Activated CD8-positive, alpha-beta memory T cell treated with anti-CD3 and anti-CD28 coated beads, Interleukin-2, amount 50 U/mL, for 24 hours (primary cell): ENCODE measurements at regions not wholly inside any gene's neighbourhood (a gene's known extent, or its start where the extent isn't known, plus 50 kb on each side); places are given as distances from the start of the nearest gene placed in this dataset.

ENCODE experiments used
- DNase-seq: peaks from one replicate; pipeline ENCODE4 v3.0.0-alpha.2; 2020; ENCODE audit errors: extremely low read depth

DNA sequence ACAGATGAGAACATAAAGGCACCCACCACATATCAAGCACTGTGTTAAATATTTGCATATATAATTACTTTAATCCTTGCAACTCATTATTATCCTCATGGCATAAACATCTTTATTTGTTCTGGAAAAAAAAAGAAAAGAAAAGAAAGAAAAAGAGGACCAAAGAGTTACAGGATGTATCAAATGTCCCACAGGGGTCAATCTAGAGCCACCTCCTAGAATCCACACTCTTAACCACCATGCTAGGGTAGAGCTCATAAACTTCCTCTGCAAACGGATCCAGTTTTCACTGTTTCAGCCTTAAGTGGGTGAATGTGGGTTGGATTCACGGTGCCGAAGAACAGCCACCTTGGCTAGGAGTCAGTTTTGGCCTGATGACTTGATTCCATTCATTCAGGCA lies 171.1 kb upstream of the PPARGC1A start:
- no peak for DNase-seq

DNA sequence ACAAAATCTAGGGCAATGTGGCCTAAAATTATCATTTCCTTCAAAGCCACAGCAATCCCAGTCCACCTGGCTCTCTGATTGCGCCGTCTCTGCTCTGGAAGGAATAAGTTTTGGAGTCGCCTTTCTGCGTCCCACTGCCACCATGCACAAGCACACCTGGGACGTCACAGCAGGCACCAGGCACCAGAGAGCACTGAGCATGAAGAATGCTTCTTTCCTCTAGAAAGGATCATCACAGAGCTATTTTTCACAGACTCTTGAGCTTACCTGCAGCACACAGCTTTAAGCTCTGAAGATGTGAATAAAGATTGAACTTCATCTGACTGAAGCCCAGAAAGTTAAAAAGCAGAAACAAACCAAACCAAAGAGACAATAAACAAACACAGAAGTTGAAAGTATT lies 170.0 kb upstream of the PPARGC1A start:
- no peak for DNase-seq

DNA sequence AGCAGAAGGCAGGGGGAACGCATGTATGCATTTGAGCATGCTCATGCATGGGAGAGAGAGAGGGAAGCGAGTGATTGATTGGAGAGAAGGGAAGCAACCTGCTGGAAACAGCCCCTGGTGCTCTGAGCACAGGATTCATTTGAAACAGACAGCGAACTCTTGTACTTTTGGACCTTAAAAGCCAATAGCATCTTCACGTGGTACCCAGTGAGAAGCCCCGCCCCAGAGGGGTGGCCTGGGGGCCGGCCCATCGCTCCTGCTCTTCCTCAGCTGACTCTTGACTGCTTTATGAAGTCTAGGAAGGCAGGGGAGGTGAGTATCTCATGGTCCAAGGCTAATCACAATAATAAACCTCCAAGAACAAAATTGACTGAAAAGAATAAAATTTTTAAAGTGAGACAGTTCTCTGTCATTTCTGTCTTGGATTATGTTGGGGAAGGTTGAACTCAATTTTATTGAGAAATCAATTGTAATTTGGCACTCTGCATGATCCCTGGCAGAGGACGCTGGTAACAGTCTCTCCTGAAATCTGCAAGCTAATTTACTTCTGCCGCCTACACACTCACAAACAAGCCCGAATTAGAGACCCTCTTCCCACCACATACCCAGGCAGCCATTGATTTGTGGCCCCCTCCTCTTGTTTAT lies 168.2 kb upstream of the PPARGC1A start:
- no peak for DNase-seq

DNA sequence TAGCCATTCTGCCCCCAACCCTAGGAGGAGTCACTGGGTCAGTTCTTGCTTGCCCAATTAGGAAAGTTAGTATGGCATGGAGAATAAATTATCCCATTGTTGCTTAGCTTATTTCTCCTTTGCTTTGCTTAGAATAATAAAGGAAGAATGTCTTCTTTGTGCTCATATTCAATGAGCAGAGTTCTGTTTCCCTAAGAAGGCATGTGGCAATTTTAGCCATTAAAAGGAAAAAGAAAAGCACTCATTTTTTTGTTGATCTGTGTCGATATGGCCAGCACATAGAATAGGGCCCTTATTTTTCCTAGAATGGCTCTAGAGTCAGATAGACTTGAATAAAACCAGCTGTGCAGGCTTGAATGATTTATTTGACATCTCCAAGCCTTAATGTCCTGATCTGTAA lies 166.4 kb upstream of the PPARGC1A start:
- no peak for DNase-seq

DNA sequence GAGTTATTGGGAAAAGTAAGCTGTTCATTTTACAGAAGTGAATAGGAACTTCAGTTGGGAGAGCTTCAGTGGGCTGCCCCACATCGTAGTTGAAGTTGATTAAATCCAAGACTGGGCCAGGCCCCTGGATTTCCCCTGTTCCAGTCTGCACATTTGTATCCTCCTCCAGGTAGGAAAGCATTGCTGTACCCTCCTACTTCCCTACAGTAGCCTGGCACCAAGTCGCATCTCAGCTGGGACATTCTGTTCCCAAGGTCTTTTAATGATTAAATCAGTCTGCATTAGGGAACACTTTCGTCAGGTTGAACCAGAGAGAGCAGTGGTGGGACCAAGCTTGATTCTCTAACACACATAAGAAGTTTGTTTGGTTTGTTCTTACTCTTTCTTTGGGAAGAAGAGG lies 165.8 kb upstream of the PPARGC1A start:
- no peak for DNase-seq

DNA sequence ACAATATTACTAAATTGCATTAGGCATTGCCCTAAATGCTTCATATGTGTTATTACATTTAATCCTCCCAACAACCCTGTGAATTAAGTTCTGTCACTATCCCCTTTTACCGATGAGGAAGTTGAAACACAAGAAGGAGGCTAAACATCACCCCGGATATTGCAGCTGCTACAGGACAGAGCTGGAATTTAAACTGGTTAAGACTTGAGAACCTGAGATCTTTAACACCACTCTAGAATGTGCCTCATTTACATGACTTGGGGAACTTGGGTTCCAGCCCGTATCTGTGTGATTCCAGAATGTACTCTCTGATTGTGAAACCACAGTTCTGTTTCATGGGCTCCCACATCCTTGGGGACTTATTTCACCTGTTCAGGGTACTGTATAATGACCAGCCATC lies 165.1 kb upstream of the PPARGC1A start:
- no peak for DNase-seq

DNA sequence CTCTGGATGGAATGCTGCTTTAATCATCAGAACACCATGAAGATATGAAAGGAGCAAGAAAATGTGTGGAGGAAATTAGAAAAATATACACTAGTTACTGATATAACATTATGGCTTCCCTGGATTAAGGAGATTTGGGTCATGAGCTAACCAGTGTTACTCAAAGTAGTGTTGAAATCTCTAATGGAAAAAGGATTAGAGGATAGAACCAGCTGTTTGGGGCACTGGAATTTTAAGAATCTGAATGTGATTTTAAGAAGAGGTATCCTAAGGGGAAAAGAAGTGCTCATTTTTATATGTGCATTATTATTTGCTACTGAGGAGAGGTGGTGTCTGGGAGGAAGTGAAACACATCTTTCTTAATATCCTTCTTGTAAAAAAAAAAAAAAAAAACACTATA lies 164.1 kb upstream of the PPARGC1A start:
- DNase-seq: no peak

DNA sequence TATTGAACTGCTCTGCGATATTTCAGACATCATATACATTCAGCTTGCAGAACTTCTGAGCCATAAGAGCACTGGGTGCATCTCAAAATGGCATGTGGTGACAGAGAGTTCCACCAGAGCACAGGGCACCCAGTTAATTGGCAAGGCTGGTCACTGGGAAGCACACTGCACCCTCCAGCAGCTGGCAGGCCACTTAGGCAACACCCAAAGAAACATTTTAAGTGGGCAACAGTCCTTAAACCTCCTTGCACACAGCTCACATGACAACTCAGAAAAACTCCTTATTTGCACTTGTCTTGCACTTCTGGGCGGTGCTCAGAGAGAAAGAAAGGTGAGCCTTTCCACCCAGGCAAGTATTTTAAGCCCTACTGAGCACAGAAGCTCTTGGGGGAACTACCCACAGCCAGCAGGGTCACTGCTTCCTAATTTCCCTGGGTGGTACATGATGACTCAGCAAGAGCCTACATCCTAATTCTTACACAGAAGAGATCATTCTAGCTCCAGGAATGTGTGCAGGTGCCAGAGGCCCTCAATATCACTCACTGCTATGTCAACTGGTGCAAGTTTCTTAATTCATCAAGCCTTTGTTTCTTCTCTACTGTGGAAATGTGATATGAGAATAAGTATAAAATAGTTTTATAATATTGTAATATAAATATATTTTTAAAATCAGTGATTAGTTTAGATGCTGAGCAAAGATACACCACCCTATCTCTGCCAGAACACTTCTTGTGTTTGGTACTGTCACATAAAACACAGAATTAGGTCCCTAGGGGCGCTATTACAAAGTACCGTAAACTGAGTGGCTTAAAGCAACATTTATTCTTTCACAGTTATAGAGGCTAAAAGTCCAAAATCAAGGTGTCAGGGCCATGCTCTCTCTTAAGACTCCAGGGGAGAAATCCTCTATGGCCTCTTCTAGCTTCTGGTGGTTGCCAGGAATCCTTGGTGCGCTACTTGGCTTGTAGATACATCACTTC lies 155.1 kb upstream of the PPARGC1A start:
- DNase-seq: no peak

DNA sequence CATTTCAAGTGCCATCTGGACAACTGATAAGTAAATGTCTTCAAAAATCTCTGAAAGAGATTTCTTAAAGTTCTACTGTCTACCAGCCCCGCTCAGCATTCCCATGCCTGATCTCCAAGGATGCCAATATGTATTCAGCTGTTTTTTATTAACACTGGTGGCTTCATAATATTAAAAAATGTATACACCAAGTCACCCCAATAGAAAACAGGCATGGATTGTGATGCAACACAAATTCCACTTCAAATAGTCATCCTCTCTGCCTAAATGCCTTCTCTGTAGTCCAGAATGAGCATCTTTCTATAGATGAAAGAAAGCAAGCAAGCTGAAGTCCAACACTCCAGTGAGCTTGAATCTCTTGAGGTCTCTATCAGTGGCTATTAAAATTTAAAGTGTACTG lies 152.2 kb upstream of the PPARGC1A start:
- DNase-seq: no peak

DNA sequence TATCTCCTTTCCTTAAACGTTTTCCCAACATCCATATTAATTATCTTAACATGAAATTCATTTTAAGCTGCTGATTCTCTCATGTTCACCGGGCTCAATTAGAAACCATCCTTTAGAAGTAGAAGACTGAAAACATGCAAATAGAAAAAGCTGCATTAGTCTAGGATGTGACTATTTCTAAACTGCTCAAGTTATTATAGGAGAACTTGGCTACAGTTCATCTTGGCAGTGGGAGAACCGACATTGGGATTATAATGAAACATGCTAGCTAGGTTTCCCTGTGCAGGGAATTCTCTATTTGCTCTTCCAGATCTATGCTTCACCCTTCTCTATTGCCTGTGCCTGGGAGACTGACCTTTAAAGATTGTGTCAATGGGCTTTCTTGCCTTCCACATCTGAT lies 151.0 kb upstream of the PPARGC1A start:
- no peak for DNase-seq

DNA sequence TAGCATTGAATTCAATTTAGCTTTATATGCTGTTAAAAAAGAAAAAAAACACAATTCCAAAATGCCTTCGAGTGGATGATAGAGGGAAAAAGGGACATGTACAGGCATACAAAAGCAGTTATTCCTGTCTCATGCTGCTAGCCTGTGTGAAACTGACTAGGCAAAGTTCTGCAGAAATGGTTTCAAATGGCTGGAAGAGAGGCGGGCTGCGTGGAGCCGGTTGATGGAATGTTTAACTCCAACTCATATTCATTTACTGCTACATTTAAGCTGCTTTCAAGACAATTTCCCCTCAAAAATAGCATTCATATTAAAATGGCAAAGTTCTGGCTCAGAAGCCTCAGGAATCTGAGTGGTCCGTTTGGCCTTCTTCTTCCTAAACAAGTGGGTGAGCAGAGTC lies 143.8 kb upstream of the PPARGC1A start:
- DNase-seq: no peak

DNA sequence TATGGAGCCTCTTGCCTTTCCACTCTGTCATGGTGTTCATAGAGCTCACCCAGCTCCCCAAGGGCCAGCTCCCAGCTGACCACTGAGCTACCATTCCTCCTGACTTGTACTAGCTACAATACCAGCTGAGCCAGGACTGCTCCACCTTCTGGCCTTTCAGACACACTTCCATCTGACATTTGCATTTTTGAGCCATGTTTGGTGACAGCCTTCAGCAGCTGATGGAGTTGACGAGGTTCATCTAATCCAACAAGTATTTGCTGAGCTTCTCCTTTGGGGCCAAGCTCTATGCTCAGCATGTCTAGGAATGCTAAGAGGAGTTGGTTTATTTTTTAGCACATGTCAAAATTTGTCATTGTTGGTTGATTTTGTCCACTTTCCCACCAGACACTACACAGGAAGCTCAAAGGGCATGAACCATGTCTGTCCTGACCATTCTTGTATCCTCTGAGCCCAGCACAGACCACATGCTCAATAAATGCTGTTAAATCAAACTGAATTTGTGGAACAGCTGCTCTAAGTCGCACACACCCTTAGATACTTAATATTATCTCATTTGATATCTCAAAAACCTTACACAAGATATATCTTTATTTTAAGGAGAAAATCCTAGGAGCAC lies 142.6 kb upstream of the PPARGC1A start:
- DNase-seq: no peak

DNA sequence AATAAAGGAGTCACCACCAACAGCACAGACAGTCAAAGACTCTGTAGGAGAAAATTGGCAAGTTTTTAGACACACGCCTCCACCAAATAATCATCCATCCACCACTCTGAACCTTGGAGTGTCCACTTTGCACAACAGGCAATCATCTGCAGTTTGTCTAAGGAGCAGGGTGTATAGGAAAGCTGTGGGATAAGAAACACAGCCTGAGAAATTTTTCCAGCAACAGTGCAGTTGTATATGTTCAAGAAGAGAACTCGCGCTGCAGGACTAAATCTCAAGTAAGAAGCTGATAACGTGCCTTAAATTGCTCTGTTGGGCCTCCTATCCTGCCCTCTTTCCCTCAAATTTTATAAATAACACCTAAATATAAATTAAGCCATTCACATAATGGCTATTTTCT lies 136.7 kb upstream of the PPARGC1A start:
- no peak for DNase-seq

DNA sequence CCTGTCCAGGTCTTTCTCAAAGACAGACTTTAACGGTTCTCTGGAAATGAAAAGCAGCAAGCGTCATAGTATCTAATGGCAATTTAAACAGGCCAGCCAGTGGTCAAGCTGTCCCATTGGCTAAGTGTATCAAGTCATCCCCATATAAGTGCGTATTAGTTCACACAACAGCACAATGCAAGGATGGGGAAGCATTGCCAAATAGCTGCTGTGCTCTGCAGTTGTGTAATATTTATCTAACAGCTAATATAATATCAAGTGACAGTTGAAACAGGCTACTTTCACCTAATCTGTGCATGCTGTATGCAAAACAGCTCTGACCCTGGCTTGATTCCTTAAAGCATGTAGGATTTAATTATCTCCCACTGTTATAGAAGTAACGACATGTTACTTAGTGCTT lies 134.8 kb upstream of the PPARGC1A start:
- no peak for DNase-seq

DNA sequence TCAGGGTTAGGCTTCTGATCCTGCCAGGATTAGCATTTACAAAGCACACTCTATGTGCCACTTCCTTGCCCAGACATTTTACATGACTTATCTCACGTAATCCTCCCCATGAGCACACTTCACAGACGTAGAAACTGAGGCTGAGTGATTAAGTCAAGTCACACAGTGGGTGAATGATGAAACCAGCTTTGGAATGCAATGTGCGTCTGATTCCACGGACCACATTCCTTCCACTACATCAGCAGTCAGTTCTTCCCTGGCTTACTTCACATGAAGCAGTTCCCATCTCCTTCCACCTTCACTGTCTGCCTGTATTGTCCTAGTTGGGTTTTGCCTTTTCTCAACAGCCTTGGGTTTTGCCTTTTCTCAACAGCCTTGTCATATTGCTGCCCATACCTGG lies 134.3 kb upstream of the PPARGC1A start:
- no peak for DNase-seq

DNA sequence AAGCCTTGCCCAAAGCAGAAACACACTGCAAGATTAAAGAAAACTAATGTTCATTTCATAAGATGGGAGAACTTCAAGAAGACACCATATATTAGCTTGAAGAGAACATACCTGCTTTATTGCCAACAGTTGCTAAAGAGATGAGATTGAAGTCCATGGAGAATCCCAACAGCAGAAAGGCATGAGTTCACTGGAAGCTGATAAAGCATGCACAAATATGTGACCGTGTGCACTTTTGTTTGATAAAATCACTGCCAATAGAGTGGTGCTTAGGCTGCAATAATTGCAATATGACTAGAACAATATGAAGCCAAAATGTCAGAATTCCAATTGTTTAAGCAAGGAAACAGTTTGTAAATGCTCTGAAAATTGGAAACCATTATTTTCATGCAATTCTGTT lies 125.9 kb upstream of the PPARGC1A start:
- no peak for DNase-seq

DNA sequence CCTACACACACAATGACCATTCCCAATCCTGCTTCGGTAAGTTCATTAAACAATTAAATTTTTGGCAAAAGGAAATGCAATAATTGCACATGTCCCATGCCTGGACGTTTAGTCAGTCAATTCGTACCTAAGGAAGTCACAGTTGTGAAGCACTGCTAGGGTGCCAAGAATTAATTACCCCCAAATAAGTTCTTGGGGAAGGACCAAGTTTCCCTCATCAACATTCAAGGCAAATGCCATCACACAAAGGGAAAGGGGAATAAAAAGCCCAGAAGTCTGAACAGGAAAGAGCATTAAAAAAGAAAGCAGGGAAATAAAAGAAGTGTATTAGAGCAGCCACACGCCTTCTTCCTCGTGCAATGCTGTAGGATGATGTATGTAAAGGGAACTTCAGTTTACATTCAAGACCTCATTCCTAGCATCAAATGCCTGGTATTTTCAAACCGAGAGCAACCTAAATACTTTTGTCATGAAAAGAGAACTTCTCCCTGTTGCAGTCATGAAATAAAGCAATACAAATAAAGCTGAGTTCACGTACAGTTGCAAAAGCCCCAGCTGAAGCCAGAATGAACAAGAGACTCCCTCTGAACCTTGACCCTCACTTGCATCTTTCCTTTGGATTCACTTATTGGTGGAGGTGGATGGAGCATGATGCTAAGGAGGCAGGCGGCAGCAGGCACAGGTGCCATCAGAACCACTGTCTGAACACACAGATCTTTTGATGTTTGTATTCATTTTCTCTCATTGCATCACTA lies 124.0 kb upstream of the PPARGC1A start:
- DNase-seq: no peak

DNA sequence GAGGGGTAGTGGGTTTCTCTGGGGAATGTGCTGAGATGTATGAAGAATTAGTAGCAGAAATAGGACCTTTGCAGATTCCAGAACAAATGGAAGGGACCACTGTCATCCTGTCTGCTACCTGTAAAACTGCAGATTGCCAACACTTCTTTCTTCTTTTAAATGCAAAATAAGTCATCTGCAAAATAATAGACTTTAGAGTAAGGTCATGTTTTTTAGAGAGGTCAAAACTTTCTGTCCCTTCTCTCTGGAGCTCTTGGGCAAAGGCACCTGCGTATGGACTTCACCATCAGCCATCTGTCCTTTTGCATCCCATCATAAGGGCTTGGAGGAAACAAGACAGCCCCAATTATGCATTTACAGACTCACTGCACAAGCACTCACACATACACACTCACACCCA lies 121.1 kb upstream of the PPARGC1A start:
- no peak for DNase-seq

DNA sequence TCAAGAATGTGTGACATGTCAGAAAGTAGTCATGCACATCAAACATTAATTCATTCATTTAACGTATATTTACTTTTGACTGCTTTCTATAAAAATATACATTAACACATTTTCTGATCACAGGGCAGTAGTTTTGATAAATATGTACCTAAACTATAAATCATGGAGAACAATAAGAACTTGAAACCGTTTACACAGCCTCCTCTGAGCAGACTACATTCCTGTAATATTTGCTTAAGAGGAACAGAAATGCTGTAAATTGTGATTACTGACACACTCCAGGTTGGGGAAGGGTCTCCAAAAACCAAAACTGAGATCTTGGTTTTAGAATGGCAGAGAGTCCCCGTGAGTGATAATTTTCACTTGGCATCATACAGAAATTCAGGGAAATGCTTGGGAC lies 120.7 kb upstream of the PPARGC1A start:
- no peak for DNase-seq

DNA sequence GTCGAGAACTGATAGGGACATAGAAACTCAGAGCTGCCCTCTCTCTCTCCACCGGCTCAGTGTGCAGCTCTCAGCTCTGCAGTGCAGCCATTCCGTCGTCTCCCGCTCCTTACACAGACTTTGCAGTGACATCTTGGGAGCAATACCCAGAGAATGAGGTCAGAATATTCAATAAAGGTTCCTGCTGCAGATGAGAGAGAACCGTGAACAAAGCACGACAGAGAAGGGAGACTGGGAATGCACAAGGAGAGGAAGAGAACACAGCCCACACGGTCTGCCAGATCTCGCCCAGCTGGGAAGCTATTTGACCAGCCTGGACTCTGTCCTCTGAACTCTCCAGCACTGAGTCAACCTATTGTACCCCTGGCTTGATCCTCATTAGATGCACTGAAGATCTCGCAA lies 118.0 kb upstream of the PPARGC1A start:
- no peak for DNase-seq

DNA sequence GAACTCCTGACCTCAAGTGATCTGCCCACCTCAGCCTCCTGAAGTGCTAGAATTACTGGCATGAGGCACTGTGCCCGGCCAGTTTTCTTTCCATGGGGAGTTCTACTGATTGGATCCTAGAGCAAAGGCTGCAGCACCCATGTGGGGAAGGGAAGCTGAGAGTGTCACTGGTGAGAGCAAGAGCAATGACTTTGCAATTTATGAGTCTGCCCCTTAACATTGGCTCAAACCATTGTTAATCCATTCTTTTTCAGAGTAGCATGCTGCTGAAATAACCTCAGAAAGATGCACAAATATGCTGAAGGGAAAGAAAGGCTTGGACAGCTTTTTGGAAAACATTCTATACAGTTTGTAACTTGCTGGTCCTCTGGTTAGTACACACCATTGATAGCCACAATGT lies 116.4 kb upstream of the PPARGC1A start:
- DNase-seq: no peak

DNA sequence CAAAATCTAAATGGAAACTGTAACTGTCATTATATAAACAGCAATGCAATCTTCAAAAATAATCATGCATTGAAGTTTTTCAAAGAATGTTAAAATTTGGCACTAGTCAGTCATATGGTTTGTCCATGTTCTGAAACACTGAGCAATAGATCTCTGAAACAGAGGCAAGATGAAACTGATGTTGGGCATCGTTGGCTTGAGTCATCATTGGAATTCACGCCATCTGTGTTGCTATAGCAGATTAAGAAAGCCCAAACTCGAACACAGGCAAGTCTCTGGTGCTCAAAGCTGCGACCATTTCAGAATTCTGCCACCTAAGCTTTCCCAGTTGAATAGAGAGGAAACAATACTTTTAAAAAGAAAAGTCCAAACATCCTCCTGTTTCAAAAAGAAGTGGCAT lies 114.1 kb upstream of the PPARGC1A start:
- no peak for DNase-seq
